ENCODE measurements at regions not wholly inside any gene's neighbourhood (a gene's known extent, or its start where the extent isn't known, plus 50 kb on each side); places are given as distances from the start of the nearest gene placed in this dataset.
A peak's percentile ranks its signal among the peaks of the same experiment; 100 is the strongest.

DNA sequence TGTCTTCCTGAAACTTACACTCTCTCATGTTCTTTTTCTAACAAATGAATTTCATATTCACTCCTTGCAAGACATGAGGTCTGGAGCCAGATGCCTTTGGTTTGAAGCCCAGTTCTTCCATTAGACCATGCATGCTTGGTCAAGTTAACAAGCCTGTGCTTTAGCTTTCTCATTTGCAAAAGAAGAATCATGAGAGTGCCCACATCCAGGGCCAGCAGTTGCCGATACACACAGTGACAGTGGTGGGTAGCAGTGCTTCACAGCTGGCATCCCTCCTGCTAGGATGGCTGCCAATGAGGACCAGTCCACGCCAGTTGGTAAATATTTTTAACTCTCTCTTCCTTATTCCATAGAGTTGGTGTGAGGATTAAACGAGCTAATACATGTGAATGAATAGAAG is 163.1 kb downstream of the PHLDA1 start:
- TF ChIP-seq ZC3H11A (IDR thresholded peaks at IDR 0.05) (no peak), E2F6 (IDR thresholded peaks at IDR 0.05; ENCODE audit: borderline replicate concordance, low read depth) (no peak), CHD4 (IDR thresholded peaks at IDR 0.05; ENCODE audit: borderline replicate concordance) (no peak), ZNF302 (CRISPR knock-in tag; IDR thresholded peaks at IDR 0.05) (no peak), HOXA7 (CRISPR knock-in tag; IDR thresholded peaks at IDR 0.05) (no peak), NR3C1 (IDR thresholded peaks at IDR 0.05) (no peak), HEYL (CRISPR knock-in tag; IDR thresholded peaks at IDR 0.05) (no peak), GATA3 (IDR thresholded peaks at IDR 0.05; ENCODE audit: borderline replicate concordance) (no peak), NPAS2 (CRISPR knock-in tag; IDR thresholded peaks at IDR 0.05; ENCODE audit: borderline replicate concordance) (no peak)
- 86% methylated on average over 3 of the region's 3 CpGs for whole genome bisulfite sequencing (ENCODE audit: missing lambda C conversion rate)
- CTCF ChIA-PET = interaction anchor here (0.6 to 1.4 kb wide), 3 partner anchors 11 to 36 kb away, joined by 3 to 4 read pairs (median 3); no protein-coding TSS in a partner anchor
- peaks cover 18% of the 10 kb centered on the region for H3K4me1 ChIP-seq
- no peak for DNase-seq (ENCODE audit: low read depth in 1 of 2, low spot score in 1 of 2)
- ATAC-seq = no peak
- H3K4me3 ChIP-seq = no peak overlapping the region
- H3K27ac ChIP-seq = peak overlapping the region in 1 of 2 experiments; percentile 23; a peak in 3 of 6 replicates
- no peak overlapping the region for H3K4me2 ChIP-seq
- no peaks in the 10 kb centered on the region for H3K9me3 ChIP-seq
- POLR2A ChIA-PET = no interaction called here
- no peak for FAIRE-seq

GRCh38 chr12:75865315-75865714 is 166.3 kb downstream of the PHLDA1 start:
- FAIRE-seq (no peak), DNase-seq (ENCODE audit: low read depth in 1 of 2, low spot score in 1 of 2) (no peak), ATAC-seq (no peak)
- POLR2A ChIA-PET = interaction anchor here (1.8 kb wide), 1 partner anchor 166 kb away, joined by 4 read pairs; the partner anchor contains the start of gene PHLDA1
- WGBS (ENCODE audit: missing lambda C conversion rate) = 95% methylated on average over 3 of the region's 3 CpGs
- no peak overlapping the region for H3K4me2 ChIP-seq
- peak overlapping the region; percentile 10 to 86; a peak in 4 of 6 replicates for H3K27ac ChIP-seq
- CTCF ChIA-PET = interaction anchor here (1.8 kb wide), 1 partner anchor 166 kb away, joined by 6 read pairs; the partner anchor contains the start of gene PHLDA1
- no peaks in the 10 kb centered on the region for H3K9me3 ChIP-seq
- H3K4me3 ChIP-seq = no peak overlapping the region
- TF ChIP-seq SMC3 (IDR thresholded peaks at IDR 0.05) (no peak), CHD4 (IDR thresholded peaks at IDR 0.05; ENCODE audit: borderline replicate concordance) (no peak), POLR2A (IDR thresholded peaks at IDR 0.05; ENCODE audit: low read length) (no peak), RFX5 (IDR thresholded peaks at IDR 0.05) (no peak), HOXA7 (CRISPR knock-in tag; IDR thresholded peaks at IDR 0.05) (no peak), BHLHE40 (IDR thresholded peaks at IDR 0.05; ENCODE audit: low read depth, low read length) (no peak), RNF2 (IDR thresholded peaks at IDR 0.05; ENCODE audit: borderline replicate concordance, low read depth) (no peak), RCOR1 (IDR thresholded peaks at IDR 0.05; ENCODE audit: low read depth, low read length) (no peak), FOXS1 (CRISPR knock-in tag; IDR thresholded peaks at IDR 0.05) (no peak), E2F6 (IDR thresholded peaks at IDR 0.05; ENCODE audit: borderline replicate concordance, low read depth) (no peak), HOXB13 (CRISPR knock-in tag; IDR thresholded peaks at IDR 0.05; ENCODE audit: low read depth) (no peak), KDM5A (IDR thresholded peaks at IDR 0.05) (no peak), EP300 (IDR thresholded peaks at IDR 0.05) (no peak), NPAS2 (CRISPR knock-in tag; IDR thresholded peaks at IDR 0.05; ENCODE audit: borderline replicate concordance) (no peak), PHF8 (IDR thresholded peaks at IDR 0.05; ENCODE audit: borderline replicate concordance, low read depth) (no peak), EHMT2 (IDR thresholded peaks at IDR 0.05; ENCODE audit: low read depth) (no peak)
- H3K4me1 ChIP-seq = peaks cover 36% of the 10 kb centered on the region

GRCh38 chr12:75864161-75864560 is 167.4 kb downstream of the PHLDA1 start:
- peak overlapping the region; percentile 82 to 86 for H3K27ac ChIP-seq
- H3K4me2 ChIP-seq = peak overlapping the region; percentile 70; the same call in 2 of the 3 replicates
- FAIRE-seq = no peak
- H3K9me3 ChIP-seq = no peaks in the 10 kb centered on the region
- no peak for DNase-seq (ENCODE audit: low read depth in 1 of 2, low spot score in 1 of 2)
- no peak overlapping the region for H3K4me3 ChIP-seq
- peaks cover 43% of the 10 kb centered on the region for H3K4me1 ChIP-seq
- ChIA-PET CTCF (interaction anchor here (0.9 to 1.8 kb wide), 2 partner anchors 72 to 167 kb away, joined by 3 to 6 read pairs; partner anchors contain the start of gene PHLDA1), POLR2A (interaction anchor here (1.8 kb wide), 1 partner anchor 167 kb away, joined by 4 read pairs; the partner anchor contains the start of gene PHLDA1)
- no peak for TF ChIP-seq SREBF2 (IDR thresholded peaks at IDR 0.05)
- no peak for TF ChIP-seq POLR2AphosphoS2 (conservative IDR thresholded peaks at IDR 0.05; ENCODE audit: low read length)
- TF ChIP-seq, protein P1, sequence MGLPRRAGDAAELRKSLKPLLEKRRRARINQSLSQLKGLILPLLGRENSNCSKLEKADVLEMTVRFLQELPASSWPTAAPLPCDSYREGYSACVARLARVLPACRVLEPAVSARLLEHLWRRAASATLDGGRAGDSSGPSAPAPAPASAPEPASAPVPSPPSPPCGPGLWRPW (IDR thresholded peaks at IDR 0.05) = no peak
- no peak for TF ChIP-seq GATA3 (IDR thresholded peaks at IDR 0.05; ENCODE audit: borderline replicate concordance)
- TF ChIP-seq EHMT2 (IDR thresholded peaks at IDR 0.05; ENCODE audit: low read depth) = no peak
- no peak for TF ChIP-seq HDAC2 (IDR thresholded peaks at IDR 0.05)
- TF ChIP-seq, protein P2, sequence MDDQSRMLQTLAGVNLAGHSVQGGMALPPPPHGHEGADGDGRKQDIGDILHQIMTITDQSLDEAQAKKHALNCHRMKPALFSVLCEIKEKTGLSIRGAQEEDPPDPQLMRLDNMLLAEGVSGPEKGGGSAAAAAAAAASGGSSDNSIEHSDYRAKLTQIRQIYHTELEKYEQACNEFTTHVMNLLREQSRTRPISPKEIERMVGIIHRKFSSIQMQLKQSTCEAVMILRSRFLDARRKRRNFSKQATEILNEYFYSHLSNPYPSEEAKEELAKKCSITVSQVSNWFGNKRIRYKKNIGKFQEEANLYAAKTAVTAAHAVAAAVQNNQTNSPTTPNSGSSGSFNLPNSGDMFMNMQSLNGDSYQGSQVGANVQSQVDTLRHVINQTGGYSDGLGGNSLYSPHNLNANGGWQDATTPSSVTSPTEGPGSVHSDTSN (IDR thresholded peaks at IDR 0.05) = no peak
- no peak for TF ChIP-seq ELK1 (IDR thresholded peaks at IDR 0.05; ENCODE audit: low read depth, low read length)
- no peak for TF ChIP-seq SMC3 (IDR thresholded peaks at IDR 0.05)
- TF ChIP-seq, protein P3, sequence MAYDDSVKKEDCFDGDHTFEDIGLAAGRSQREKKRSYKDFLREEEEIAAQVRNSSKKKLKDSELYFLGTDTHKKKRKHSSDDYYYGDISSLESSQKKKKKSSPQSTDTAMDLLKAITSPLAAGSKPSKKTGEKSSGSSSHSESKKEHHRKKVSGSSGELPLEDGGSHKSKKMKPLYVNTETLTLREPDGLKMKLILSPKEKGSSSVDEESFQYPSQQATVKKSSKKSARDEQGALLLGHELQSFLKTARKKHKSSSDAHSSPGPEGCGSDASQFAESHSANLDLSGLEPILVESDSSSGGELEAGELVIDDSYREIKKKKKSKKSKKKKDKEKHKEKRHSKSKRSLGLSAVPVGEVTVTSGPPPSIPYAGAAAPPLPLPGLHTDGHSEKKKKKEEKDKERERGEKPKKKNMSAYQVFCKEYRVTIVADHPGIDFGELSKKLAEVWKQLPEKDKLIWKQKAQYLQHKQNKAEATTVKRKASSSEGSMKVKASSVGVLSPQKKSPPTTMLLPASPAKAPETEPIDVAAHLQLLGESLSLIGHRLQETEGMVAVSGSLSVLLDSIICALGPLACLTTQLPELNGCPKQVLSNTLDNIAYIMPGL (CRISPR knock-in tag; IDR thresholded peaks at IDR 0.05; ENCODE audit: borderline replicate concordance) = no peak
- TF ChIP-seq CBX8 (IDR thresholded peaks at IDR 0.05) = no peak
- no peak for TF ChIP-seq POLR2A (IDR thresholded peaks at IDR 0.05; ENCODE audit: low read length)
- ATAC-seq = no peak
